ENCODE measurements at regions not wholly inside any gene's neighbourhood (a gene's known extent, or its start where the extent isn't known, plus 50 kb on each side); places are given as distances from the start of the nearest gene placed in this dataset.

GRCh38 chr5:7073666-7074065 is 322.3 kb upstream of the ADCY2 start:
- TF ChIP-seq, protein P1, sequence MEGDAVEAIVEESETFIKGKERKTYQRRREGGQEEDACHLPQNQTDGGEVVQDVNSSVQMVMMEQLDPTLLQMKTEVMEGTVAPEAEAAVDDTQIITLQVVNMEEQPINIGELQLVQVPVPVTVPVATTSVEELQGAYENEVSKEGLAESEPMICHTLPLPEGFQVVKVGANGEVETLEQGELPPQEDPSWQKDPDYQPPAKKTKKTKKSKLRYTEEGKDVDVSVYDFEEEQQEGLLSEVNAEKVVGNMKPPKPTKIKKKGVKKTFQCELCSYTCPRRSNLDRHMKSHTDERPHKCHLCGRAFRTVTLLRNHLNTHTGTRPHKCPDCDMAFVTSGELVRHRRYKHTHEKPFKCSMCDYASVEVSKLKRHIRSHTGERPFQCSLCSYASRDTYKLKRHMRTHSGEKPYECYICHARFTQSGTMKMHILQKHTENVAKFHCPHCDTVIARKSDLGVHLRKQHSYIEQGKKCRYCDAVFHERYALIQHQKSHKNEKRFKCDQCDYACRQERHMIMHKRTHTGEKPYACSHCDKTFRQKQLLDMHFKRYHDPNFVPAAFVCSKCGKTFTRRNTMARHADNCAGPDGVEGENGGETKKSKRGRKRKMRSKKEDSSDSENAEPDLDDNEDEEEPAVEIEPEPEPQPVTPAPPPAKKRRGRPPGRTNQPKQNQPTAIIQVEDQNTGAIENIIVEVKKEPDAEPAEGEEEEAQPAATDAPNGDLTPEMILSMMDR (conservative IDR thresholded peaks at IDR 0.05; ENCODE audit: low read depth, low read length): no peak
- TF ChIP-seq RFX5 (IDR thresholded peaks at IDR 0.05; ENCODE audit: low read depth, low read length): no peak

Data from IMR-90 (cell line).